Stimulated activated CD4-positive, alpha-beta T cell treated with anti-CD3 and anti-CD28 coated beads, Interleukin-1b, Interleukin-23, amount 100 ng/mL, for 4 hours (primary cell): ENCODE measurements at regions not wholly inside any gene's neighbourhood (a gene's known extent, or its start where the extent isn't known, plus 50 kb on each side); places are given as distances from the start of the nearest gene placed in this dataset.
"Not testable (repeated sequence)": the region's sequence is repeated elsewhere in the genome, so short reads cannot be mapped to it uniquely, and the experiment has no call there.

Experiments used
- DNase-seq, 2 donors: peaks; one replicate each; pipeline ENCODE4 v3.0.0-alpha.2; 2020; ENCODE audit warnings: low read depth in 2 of 2

DNA sequence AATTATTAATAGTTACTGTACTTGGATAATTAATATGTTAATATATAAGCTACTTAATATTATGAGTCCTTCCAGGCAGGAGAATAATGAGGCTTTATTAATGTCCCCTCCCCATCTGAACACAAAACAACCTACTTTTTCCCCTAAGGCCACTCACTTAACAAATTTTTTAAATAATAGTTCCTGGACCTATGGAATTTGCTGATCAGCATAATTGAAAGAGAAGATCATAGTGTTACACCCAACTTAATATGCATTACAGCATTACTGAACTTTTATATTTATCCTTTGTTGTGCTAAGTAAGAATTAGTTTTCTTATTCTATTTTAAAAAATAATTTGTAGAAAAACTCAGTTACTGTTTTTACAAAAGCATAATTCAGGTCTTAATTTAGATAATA, 1537.7 kb upstream of the GOT2 start:
- DNase-seq = no peak

DNA sequence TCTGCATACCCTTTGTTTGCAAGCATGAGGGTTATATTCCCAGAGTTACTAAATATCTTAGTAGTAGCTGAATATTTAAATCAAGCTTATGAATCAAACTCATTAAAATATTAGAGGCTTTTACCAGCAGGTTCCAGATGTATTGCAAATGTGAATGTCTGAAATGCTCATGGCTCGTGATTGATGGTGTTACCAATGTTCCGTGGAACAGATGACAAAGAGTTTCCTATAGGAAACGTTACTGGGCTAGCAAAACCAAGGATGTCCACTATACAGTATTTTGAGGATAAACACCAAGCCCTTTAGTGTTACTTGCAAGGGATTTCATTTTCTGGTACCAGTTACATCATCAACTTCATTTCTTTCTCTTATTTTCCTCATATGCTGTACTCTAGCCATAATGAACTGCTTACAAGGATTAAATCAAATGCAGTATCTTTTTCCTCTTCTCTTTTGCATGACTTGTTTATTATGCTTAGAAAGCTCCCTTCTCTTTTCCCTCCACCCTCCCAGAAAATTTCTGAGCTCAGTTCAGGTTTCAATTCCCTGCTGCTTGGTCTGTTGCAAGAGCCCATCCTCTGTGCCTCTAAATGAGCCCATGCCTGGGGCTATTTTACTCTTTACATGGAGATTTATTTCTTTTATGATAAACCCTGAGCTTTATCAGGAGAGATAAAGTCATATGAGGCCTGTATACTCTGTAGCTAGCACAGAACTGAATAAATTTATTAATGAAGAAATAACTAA, 1537.1 kb upstream of the GOT2 start:
- no peak for DNase-seq

DNA sequence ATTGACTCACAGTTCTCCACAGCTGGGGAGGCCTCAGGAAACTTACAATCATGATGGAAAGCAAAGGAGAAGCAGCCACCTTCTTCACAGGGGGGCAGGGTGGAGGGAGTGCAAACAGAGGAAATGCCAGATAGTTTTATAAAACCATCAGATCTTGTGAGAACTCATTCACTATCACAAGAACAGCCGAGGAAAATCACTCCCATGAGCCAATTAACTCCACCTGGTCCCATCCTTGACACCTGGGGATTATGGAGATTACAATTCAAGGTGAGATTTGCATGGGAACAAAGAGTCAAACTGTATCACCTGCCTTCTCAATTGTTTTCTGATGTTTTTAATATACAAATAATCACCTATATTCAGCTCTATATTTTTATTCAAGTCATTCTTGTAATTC, 1527.3 kb upstream of the GOT2 start:
- no peak for DNase-seq

DNA sequence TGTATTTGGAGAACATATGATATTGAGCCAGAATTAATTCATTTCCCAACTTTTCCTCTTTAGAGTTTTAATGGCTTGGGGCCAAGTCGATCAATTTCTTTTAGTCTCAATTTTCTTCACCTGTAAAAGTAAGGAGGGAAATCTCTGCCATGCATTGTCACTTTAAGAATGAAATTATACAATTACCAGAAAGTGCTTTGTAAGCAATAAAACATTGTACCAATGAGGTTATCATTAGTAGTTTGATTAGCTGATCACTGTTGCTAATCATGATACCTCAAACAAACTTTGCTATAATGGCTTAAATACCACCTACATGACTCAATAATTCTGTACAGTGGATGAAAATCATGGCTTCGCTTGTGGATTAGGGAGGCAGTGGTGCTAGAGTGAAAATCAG, 1525.8 kb upstream of the GOT2 start:
- DNase-seq = no peak

DNA sequence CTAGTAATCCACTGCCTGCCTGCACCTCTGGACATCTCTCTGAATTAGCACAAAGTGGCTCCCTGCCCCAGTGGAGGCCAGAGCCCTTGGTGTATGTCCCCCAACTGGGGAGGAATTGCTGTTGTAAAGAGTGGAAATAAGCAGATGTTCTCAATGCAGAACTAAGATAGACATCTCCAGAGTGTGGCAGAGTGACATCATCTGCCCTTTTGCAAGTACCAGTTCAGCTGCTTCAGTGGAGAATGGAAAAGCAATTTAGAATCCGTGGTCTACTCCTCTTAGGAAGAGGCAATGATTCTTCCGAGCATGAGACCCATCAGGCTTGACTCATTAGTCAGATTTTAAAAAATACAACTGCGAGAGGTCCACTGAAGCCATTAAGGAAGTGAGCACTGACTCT, 1512.0 kb upstream of the GOT2 start:
- no peak for DNase-seq

DNA sequence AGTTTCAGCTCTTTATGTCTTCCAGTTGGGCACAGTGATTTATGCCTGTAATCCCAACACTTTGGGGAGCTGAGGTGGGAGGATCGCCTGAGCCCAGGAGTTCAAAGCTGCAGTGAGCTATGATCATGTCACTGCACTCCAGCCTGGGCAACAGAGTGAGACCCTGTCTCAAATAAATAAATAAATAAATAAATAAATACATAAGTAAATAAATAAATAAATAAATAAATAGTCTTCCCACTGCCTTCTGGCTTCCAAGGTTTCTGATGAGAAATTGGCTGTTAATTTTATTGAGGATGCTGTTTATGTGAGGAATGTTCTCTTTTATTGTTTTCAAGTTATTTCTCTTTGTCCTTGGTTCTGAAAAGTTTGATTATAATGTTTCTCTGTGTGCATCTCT, 1507.6 kb upstream of the GOT2 start:
- no peak for DNase-seq

DNA sequence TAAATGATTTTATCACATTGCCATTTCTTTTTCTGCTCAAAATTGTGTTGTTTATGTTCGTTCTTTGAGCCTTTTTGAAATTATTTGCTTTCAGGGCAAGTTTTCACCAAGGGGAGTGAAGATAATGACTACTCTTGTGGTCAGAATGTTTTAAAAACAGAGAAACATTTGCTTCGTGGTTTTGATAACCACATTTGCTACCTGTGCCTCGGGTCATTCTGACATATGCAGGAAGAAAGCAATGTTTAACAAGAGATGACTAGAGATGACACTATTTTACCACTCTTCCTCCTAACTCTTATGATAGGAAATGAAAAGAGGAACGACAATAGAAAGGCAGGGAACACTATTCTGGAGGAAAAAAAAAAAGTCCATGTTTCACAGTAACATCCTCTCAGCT, 1496.5 kb upstream of the GOT2 start:
- DNase-seq = no peak

DNA sequence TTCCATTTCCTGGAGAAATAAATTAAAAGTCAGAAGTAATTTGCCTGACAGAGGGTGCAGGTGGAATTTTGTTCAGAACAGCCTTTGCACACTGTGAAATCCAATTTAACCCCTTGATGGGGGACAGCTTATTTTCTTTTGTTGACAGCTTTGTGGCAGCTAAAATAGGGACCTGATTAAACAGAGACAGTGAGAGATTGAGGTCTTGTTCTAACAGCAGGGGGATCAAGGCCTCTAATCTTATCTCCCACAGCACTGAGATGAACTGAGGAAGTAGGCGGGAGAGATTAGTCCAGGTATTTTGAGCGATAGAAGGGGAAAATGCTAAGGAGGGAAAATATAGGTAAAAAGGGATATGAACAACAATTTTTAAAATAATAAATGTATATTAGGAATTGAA, 1491.4 kb upstream of the GOT2 start:
- no peak for DNase-seq

DNA sequence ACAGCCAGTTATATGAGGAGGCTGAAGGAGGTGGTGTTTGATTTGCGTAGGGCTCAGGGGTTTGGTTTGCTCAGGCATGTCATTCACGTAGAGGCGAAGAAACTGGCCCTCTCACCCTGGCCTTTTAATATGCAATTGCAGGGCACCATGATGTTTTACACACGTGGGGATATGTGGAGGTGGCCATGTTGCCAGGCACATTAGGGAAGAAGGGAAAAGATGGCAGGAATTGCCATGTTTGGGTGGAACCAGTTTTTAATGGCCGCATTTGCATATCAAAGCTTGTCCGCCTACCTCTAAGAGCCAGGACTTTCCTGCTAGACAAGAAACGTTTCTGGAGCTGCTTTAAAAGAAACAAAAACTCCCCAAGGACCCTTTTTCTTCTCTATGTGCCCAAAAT, 1483.7 kb upstream of the GOT2 start:
- DNase-seq = no peak

DNA sequence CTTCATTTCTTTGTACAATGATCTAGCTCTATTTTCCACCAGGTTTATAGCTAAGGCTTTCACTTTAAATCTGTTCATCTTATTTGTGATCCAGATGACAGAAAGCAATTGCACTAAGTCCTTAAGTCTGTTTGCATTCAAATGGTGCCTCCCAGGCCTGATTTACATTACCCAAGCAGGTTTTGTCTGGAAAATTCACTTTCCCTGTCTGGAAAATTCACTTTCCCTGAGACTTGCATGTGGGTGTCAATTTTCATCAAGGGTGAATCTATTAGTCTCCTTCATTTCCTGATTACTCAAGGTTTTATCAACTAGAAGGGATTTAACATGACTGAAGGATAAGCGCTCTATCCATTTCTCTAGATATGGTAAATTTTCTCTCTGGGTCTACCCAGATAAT, 1480.2 kb upstream of the GOT2 start:
- no peak for DNase-seq

DNA sequence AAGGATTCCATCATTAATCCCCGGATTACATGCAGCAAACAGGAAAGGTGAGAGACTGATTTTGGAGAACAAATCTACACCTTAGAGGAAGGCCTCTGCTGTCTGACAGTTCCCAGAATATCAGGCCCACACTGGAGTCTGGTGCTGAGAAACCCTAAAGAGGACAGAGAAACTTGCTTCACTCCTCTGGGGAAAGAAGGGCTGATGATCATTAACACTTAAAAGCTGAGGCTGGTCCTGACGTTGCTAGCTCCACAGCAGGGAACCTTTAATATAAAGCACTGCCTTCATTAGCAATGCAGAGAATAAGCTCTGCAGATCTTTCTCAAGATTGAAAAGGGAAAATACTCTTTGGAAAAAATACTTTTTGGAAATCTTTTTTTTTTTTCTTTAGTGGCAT, 1472.4 kb upstream of the GOT2 start:
- no peak for DNase-seq

DNA sequence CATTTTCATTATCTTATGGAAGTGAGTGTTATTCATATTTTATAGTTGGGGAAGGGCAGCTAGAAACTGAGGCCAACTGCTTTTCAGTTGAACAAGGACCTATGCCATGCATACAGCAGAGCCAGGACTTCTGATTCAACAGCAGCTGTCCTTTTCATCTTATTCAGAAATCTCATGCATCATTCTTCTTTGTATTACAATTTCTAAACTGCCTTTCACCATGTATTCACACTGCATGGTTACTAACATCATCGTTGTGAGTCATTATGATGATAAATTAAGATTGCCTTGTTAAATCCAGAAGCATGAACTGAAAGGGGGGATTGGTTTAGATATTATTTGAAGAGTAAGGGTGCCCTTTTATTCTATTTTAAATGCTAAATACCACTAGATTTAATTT, 1470.1 kb upstream of the GOT2 start:
- no peak for DNase-seq

DNA sequence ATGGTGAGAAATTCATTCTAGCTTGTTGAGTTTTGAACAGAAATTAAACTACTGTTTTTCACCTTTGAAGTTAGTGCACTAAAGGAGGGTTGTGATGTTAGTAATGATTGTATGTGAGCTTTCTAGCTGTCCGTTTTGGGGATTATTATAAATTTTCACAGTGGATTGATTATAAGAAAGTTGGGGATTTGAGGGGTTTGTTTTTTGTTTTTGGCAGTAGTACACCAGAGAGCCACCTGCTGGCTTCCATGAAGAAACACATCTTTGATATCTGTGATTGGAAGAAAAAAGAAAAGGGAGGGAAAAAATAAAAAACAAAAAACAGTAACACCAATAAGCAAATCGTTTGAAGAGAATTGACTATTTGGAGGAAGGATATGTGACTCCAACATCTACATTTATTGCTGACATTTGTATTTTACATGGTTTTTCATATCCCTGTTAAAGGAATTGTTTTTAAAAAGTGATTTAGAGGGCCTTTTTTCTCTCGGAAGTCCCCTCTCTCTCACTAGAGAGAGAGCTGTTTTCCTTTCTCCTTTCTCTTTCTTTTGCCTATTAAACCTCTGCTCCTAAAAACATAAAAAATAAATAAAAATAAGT, 1469.5 kb upstream of the GOT2 start:
- no peak for DNase-seq

DNA sequence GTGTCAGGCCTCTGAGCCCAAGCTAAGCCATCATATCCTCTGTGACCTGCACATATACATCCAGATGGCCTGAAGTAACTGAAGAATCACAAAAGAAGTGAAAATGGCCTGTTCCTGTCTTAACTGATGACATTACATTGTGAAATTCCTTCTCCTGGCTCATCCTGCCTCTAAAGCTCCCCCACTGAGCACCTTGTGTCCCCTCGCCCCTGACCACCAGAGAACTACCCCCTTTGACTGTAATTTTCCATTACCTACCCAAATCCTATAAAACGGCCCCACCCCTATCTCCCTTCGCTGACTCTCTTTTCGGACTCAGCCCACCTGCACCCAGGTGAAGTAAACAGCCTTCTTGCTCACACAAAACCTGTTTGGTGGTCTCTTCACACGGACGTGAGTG, 1466.6 kb upstream of the GOT2 start:
- DNase-seq = not testable (repeated sequence)

DNA sequence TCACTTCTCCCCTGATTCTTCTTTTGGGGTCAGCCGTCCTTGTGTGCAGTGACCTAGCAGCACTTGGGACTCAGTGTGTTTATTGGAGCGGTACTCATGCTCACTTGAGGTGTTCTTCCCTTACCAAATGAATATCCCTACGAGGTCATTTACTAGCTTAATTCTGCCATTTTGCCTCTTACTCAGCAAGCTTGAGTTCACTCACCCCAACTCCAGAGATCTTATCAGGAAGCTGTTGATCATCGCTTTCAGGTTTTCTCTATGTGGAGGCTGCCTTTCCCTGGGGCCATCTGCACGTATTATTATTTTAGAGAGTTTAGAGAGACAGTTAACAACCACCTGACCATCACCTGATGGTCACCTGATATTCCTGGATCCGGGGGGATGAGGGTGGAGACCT, 1466.0 kb upstream of the GOT2 start:
- DNase-seq = no peak

DNA sequence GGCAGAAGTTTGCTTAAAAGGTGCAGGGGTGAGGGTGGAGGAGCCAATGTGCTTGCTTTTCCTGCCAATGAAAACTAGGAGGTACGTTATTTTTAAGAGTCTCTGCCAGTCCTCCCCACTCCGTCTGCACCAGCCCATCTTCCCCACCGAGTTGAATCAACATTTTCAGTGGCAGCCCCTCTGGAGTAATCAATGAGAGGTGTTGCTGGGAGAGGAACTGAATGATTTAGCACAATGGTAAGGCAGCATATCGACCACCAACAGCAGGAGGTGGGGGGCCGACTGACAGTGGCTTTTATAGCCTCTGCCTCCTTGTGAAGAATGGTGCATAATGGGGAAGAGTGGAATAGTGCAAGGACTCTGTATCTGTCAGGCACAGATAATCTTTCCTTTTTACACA, 1465.0 kb upstream of the GOT2 start:
- no peak for DNase-seq

DNA sequence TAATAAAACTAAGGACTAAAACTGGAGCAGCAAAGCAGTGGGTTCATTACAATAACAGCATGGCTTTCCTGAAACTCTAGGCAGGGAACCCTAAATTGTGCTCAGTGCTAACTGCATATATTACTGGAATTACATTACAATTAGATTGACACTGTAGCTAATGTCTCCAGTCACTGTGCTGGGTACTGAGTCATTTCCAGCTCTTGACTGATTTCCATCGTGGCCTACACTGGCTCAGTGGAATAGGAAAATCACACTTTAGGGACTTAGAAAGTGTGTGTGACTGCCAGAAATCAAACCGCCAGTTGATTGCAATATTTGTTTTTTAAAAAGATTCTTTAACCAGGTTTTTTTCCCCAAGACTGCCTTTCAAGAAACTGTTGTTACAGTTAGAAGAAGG, 1447.4 kb upstream of the GOT2 start:
- no peak for DNase-seq

DNA sequence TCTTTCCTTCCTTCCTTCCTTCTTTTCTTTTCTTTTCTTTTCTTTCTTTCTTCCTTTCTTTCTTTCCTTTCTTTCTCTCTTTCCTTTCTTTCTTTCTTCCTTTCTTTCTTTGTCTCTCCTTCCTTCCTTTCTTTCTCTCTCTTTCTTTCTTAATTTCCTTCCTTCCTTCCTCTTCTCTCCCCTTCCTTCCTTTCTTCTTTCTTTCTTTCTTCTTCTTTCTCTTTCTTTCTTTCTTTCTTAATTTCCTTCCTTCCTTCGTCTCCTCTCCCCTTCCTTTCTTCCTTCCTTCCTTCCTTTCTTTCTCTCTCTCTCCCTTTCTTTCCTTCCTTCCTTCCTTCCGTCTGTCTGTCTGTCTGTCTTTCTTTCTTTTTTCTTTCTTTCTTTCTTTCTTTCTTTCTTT, 1446.5 kb upstream of the GOT2 start:
- DNase-seq = no peak

DNA sequence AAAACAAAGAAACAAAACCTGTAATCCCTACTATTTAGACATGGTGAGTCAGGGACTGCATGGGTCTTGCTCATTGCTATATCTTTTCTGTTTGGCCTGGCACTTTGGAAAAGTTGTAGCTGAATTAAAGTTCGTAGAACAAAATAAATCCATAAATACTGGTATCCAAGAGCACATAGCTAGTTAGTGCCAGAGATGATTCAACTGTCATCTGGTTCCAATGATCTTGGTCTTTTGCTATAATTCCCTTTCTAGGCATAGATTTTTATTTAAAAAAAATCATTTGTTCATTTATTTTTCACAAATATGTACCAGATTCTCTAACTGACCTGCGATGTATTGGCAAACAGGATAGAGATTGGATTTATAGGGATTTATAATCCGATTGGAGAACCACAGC, 1436.1 kb upstream of the GOT2 start:
- no peak for DNase-seq

DNA sequence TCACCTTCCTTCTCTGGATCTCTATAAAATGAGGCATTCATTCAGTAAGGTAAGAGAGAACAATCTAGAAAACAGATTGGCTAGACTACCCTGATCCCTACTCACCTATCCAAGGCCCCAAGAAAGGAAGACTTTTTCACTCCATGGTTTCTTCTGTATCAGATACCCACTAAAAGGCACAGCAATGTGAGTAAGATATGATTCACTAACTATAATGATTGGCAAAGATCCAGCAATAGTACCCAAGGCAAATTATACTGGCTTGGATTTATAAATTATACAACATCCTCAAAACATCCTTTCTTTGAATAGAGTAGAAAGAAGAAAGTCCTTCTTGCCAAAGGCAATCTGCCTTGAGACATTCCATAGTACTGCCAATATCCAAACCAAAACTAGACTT, 1432.0 kb upstream of the GOT2 start:
- no peak for DNase-seq

DNA sequence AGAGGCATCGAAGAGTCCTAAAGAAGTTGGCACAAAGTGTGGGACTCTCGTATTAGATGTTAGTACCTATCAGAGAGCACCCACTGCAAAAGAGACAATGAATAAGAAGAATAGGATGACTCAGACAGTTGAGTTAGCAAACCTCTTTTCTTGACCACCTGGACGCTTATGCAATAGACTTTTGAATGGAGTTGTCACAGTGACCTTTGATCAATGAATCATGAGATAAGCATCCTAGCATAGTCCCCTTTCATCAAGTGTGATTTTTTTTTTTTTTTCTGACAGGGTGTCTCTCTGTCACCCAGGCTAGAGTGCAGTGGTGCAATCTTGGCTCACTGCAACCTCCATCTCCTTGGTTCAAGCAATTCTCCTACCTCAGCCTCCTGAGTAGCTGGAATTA, 1417.9 kb upstream of the GOT2 start:
- no peak for DNase-seq

DNA sequence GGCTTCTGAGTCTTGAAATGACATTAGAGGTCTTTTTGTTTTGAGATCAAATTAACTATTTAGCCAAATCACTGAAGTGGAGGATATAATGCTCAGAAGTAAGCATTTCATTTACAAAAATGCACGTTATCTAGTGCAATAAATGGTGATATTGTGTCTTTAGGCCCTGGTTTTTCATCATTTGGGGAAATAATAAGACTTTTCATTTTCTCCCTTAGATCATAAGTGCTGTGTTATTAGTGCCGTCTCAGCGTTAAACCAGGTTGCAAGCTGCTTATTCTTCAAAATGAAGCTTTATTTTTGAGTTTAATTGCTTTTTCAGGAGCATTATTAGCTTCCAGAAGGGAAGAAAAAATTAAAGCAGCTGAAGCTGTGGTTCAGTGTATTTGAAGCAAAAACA, 1416.8 kb upstream of the GOT2 start:
- no peak for DNase-seq

DNA sequence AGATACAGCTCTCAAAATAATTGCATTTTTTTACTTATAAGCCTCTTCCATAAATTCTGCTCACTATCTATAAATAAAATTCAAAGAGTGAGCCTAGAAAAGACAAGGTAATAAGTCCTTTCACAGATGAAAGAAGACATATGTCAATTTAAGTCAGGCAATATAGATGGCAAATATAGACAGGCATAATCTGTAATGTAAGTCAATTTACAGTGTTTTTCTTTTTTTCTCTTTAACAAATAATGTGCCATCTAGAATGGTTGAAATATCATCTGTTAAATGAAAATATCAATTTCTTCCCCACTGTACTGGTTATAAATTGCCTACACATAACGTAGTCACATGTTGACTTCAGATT, 1409.2 kb upstream of the GOT2 start:
- DNase-seq = no peak
